GM23248 (cell line): ENCODE measurements at regions not wholly inside any gene's neighbourhood (a gene's known extent, or its start where the extent isn't known, plus 50 kb on each side); places are given as distances from the start of the nearest gene placed in this dataset.
"Not testable (repeated sequence)": the region's sequence is repeated elsewhere in the genome, so short reads cannot be mapped to it uniquely, and the experiment has no call there.

Experiments
- DNase-seq: peaks from one replicate; pipeline ENCODE4 v3.0.0-alpha.2; 2015
- H2AFZ ChIP-seq: fragments of 200-600 bp; sonication (generic); 2 replicates; pipeline ENCODE4 v1.6.1; 2016; ENCODE audit warnings: antibody characterized with exemption
- H3F3A ChIP-seq: fragments of 200-600 bp; sonication (generic); 2 replicates; pipeline ENCODE4 v1.6.1; 2016; ENCODE audit warnings: mild to moderate bottlenecking, antibody characterized with exemption, mixed run types; ENCODE audit not compliant: insufficient read depth
- H3K27ac ChIP-seq: fragments of 200-600 bp; sonication (generic); 2 replicates; pipeline ENCODE4 v1.5.1; 2016; ENCODE audit warnings: mild to moderate bottlenecking
- H3K27me3 ChIP-seq: fragments of 200-600 bp; sonication (generic); replicated peaks from 2 replicates; pipeline ENCODE4 v1.6.1; 2016; ENCODE audit warnings: mild to moderate bottlenecking; ENCODE audit not compliant: insufficient read depth
- H3K36me3 ChIP-seq: fragments of 200-600 bp; sonication (generic); 2 replicates; pipeline ENCODE4 v1.6.1; 2016; ENCODE audit warnings: low read depth, mild to moderate bottlenecking
- H3K4me1 ChIP-seq: fragments of 200-600 bp; sonication (generic); 2 replicates; pipeline ENCODE4 v1.6.1; 2016; ENCODE audit warnings: mild to moderate bottlenecking; ENCODE audit not compliant: insufficient read depth
- H3K4me2 ChIP-seq: fragments of 200-600 bp; sonication (generic); one replicate; pipeline ENCODE4 v1.6.1; 2016; ENCODE audit warnings: mild to moderate bottlenecking; ENCODE audit not compliant: unreplicated experiment
- H3K4me3 ChIP-seq: fragments of 200-600 bp; sonication (generic); 2 replicates; pipeline ENCODE4 v1.5.1; 2016; ENCODE audit warnings: mild to moderate bottlenecking
- H3K79me2 ChIP-seq: fragments of 200-600 bp; sonication (generic); 2 replicates; pipeline ENCODE4 v1.6.1; 2016; ENCODE audit warnings: mild to moderate bottlenecking; ENCODE audit not compliant: insufficient read depth
- H3K9ac ChIP-seq: fragments of 200-600 bp; sonication (generic); 2 replicates; pipeline ENCODE4 v1.6.1; 2016; ENCODE audit warnings: mild to moderate bottlenecking
- H3K9me2 ChIP-seq: fragments of 200-600 bp; sonication (generic); 2 replicates; pipeline ENCODE4 v1.6.1; 2016; ENCODE audit warnings: mixed run types, mild to moderate bottlenecking, moderate library complexity; ENCODE audit not compliant: insufficient read depth
- H3K9me3 ChIP-seq: fragments of 200-600 bp; sonication (generic); one replicate; pipeline ENCODE4 v1.6.1; 2017; ENCODE audit warnings: low read depth
- H4K20me1 ChIP-seq: fragments of 200-600 bp; sonication (generic); 2 replicates; pipeline ENCODE4 v1.6.0; 2016; ENCODE audit not compliant: insufficient read depth
- EZH2 ChIP-seq: fragments of 200-600 bp; sonication (generic); IDR thresholded peaks from 2 replicates; pipeline ENCODE4 v1.6.1; 2018; ENCODE audit warnings: antibody characterized with exemption, mild to moderate bottlenecking; ENCODE audit not compliant: insufficient read depth, poor library complexity, severe bottlenecking
- EZH2phosphoT487 ChIP-seq: fragments of 200-600 bp; sonication (generic); IDR thresholded peaks from 2 replicates; pipeline ENCODE4 v1.6.1; 2018; ENCODE audit warnings: antibody characterized with exemption, moderate library complexity, mild to moderate bottlenecking, low read depth; ENCODE audit not compliant: insufficient read depth
- WGBS, 2 experiments: methylation state at CpG; one replicate each; pipeline ENCODE4 v1.1.6; 2015 to 2017; ENCODE audit warnings: low lambda C conversion rate in 2 of 2, low coverage in 1 of 2; ENCODE audit errors: missing lambda C conversion rate in 2 of 2; 5-methylcytosine and 5-hydroxymethylcytosine counted together
- in situ Hi-C: fragments of 300-500 bp; cut with MboI; formaldehyde crosslinking; loops from 2 replicates; pipeline ENCODE4 v1.15.0; 2020

- TF ChIP-seq EZH2 (no peak), EZH2phosphoT487 (no peak)
- Histone ChIP-seq H3K27me3 (no peaks in the 10 kb centered on the region), H3K9me3 (no peaks in the 10 kb centered on the region), H3K4me2 (no peak overlapping the region), H2AFZ (no peak overlapping the region), H3K9me2 (no peaks in the 10 kb centered on the region), H4K20me1 (no peaks in the 10 kb centered on the region), H3K4me1 (no peaks in the 10 kb centered on the region), H3K79me2 (no peaks in the 10 kb centered on the region), H3F3A (no peaks in the 10 kb centered on the region), H3K27ac (no peak overlapping the region), H3K36me3 (no peaks in the 10 kb centered on the region), H3K4me3 (no peak overlapping the region), H3K9ac (no peak overlapping the region)
- 19 to 23% methylated on average over 5 of the region's 5 CpGs for WGBS, 2 experiments
- no peak for DNase-seq
- in situ Hi-C loops: no loop called here
Observed at GRCh38 chr10:37467246-37467645, 341.8 kb downstream of the ANKRD30A start.

GRCh38 chr10:37456456-37456855 lies 331.1 kb downstream of the ANKRD30A start:
- H3K4me3 ChIP-seq: no peak overlapping the region
- WGBS, 2 experiments: 58 to 69% methylated on average over 1 of the region's 1 CpG
- H2AFZ ChIP-seq: no peak overlapping the region
- no peaks in the 10 kb centered on the region for H3F3A ChIP-seq
- H3K36me3 ChIP-seq: no peaks in the 10 kb centered on the region
- TF ChIP-seq EZH2 (no peak), EZH2phosphoT487 (no peak)
- H3K27ac ChIP-seq: no peak overlapping the region
- no peak overlapping the region for H3K9ac ChIP-seq
- H3K4me1 ChIP-seq: no peaks in the 10 kb centered on the region
- no peaks in the 10 kb centered on the region for H4K20me1 ChIP-seq
- H3K79me2 ChIP-seq: no peaks in the 10 kb centered on the region
- no peaks in the 10 kb centered on the region for H3K9me2 ChIP-seq
- no peaks in the 10 kb centered on the region for H3K9me3 ChIP-seq
- in situ Hi-C loops: no loop called here
- no peaks in the 10 kb centered on the region for H3K27me3 ChIP-seq
- no peak overlapping the region for H3K4me2 ChIP-seq
- DNase-seq: no peak

GRCh38 chr10:37448161-37448560 lies 322.8 kb downstream of the ANKRD30A start:
- H3K9me3 ChIP-seq: no peaks in the 10 kb centered on the region
- TF ChIP-seq EZH2: no peak
- TF ChIP-seq EZH2phosphoT487: no peak
- H3K27ac ChIP-seq: no peak overlapping the region
- no peak overlapping the region for H3K4me2 ChIP-seq
- no peaks in the 10 kb centered on the region for H3K36me3 ChIP-seq
- H3F3A ChIP-seq: no peaks in the 10 kb centered on the region
- no peak overlapping the region for H3K9ac ChIP-seq
- 4 to 10% methylated on average over 5 of the region's 5 CpGs for WGBS, 2 experiments
- H3K79me2 ChIP-seq: no peaks in the 10 kb centered on the region
- in situ Hi-C loops: no loop called here
- H3K27me3 ChIP-seq: no peaks in the 10 kb centered on the region
- no peaks in the 10 kb centered on the region for H3K4me1 ChIP-seq
- no peak overlapping the region for H2AFZ ChIP-seq
- DNase-seq: no peak
- no peak overlapping the region for H3K4me3 ChIP-seq
- no peaks in the 10 kb centered on the region for H3K9me2 ChIP-seq
- H4K20me1 ChIP-seq: no peaks in the 10 kb centered on the region

GRCh38 chr10:37442882-37443281 lies 317.5 kb downstream of the ANKRD30A start:
- no peak for DNase-seq
- no peak overlapping the region for H3K27ac ChIP-seq
- no peaks in the 10 kb centered on the region for H3K36me3 ChIP-seq
- no peaks in the 10 kb centered on the region for H3K9me3 ChIP-seq
- no peaks in the 10 kb centered on the region for H3K4me1 ChIP-seq
- no peak overlapping the region for H3K4me2 ChIP-seq
- H4K20me1 ChIP-seq: no peaks in the 10 kb centered on the region
- H3K9me2 ChIP-seq: no peaks in the 10 kb centered on the region
- H2AFZ ChIP-seq: no peak overlapping the region
- TF ChIP-seq EZH2 (no peak), EZH2phosphoT487 (no peak)
- H3K4me3 ChIP-seq: no peak overlapping the region
- H3K27me3 ChIP-seq: no peaks in the 10 kb centered on the region
- H3K79me2 ChIP-seq: no peaks in the 10 kb centered on the region
- no peak overlapping the region for H3K9ac ChIP-seq
- no peaks in the 10 kb centered on the region for H3F3A ChIP-seq
- WGBS, 2 experiments: 13 to 29% methylated on average over 2 of the region's 2 CpGs
- in situ Hi-C loops: no loop called here

- H3K4me3 ChIP-seq, H3K27ac ChIP-seq, H3K79me2 ChIP-seq, H3K9me2 ChIP-seq, in situ Hi-C loops, H3K9me3 ChIP-seq, H3K27me3 ChIP-seq, H3F3A ChIP-seq, H3K4me1 ChIP-seq, H2AFZ ChIP-seq, H3K4me2 ChIP-seq, DNase-seq, H4K20me1 ChIP-seq, H3K9ac ChIP-seq, H3K36me3 ChIP-seq: not testable (repeated sequence)
- 47 to 55% methylated on average over 4 of the region's 4 CpGs for WGBS, 2 experiments
Observed at GRCh38 chr10:37441224-37441623, 315.8 kb downstream of the ANKRD30A start.
